MM.1S (cell line): ENCODE measurements at regions not wholly inside any gene's neighbourhood (a gene's known extent, or its start where the extent isn't known, plus 50 kb on each side); places are given as distances from the start of the nearest gene placed in this dataset.

Experiments
- EZH2 ChIP-seq: fragments of 300-600 bp; sonication (generic); optimal IDR thresholded peaks from 2 replicates; pipeline ENCODE3; 2017; ENCODE audit warnings: low read depth, mild to moderate bottlenecking, antibody characterized with exemption, low read length, mixed read lengths
- EZH2phosphoT487 ChIP-seq: fragments of 300-600 bp; sonication (generic); IDR thresholded peaks from 2 replicates; pipeline ENCODE4 v1.6.1; 2018; ENCODE audit warnings: antibody characterized with exemption, low read length
- TF ChIP-seq, protein P1 (sequence below): fragments of 300-600 bp; sonication (generic); IDR thresholded peaks from 2 replicates; pipeline ENCODE4 v1.5.1; 2016; ENCODE audit warnings: antibody characterized with exemption, low read length, mixed read lengths

DNA sequence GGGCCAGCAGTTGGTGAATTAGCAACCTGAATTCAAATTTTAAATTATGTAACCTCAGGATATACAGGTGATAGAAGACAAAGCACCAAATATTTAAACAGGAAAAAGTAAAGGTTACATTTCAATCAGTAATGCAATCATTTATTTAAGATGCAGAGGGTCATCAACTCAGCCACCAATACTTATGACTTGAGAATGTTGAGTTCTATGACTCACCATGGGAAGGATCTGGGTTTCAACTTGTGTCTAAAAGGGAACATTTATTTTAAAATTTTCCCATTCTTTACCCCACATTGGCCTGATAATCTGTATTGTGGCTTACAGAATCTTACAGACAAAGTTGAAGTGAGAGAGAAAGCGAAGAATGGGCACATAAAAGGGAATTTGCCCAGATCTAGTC, 418.0 kb downstream of the NDFIP2 start:
- TF ChIP-seq, protein P1, sequence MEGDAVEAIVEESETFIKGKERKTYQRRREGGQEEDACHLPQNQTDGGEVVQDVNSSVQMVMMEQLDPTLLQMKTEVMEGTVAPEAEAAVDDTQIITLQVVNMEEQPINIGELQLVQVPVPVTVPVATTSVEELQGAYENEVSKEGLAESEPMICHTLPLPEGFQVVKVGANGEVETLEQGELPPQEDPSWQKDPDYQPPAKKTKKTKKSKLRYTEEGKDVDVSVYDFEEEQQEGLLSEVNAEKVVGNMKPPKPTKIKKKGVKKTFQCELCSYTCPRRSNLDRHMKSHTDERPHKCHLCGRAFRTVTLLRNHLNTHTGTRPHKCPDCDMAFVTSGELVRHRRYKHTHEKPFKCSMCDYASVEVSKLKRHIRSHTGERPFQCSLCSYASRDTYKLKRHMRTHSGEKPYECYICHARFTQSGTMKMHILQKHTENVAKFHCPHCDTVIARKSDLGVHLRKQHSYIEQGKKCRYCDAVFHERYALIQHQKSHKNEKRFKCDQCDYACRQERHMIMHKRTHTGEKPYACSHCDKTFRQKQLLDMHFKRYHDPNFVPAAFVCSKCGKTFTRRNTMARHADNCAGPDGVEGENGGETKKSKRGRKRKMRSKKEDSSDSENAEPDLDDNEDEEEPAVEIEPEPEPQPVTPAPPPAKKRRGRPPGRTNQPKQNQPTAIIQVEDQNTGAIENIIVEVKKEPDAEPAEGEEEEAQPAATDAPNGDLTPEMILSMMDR = no peak
- TF ChIP-seq EZH2 (no peak), EZH2phosphoT487 (no peak)
